AG04449 (cell line): ENCODE measurements at regions not wholly inside any gene's neighbourhood (a gene's known extent, or its start where the extent isn't known, plus 50 kb on each side); places are given as distances from the start of the nearest gene placed in this dataset.

Source experiments
- CTCF ChIA-PET: fragments of 350-600 bp; formaldehyde crosslinking; extraction: SDS; loops from one replicate; lab custom pipeline; 2021; ENCODE audit warnings: antibody characterized with exemption; lab: Yijun Ruan, JAX
- POLR2A ChIA-PET: fragments of 400-600, 350-600 bp; formaldehyde crosslinking; extraction: SDS; loops from one replicate; lab custom pipeline; 2020; ENCODE audit warnings: antibody characterized with exemption, inconsistent platforms; lab: Yijun Ruan, JAX
- DNase-seq: peaks from one replicate; pipeline ENCODE4 v3.0.0-alpha.2; 2010; ENCODE audit warnings: low read depth, low spot score
- H3K4me3 ChIP-seq: 2 replicates; pipeline ENCODE4 v1.5.1; 2011; ENCODE audit warnings: low read depth, mild to moderate bottlenecking, control low read depth, low read length
- CTCF ChIP-seq: IDR thresholded peaks from one replicate; pipeline ENCODE4 v1.5.1; 2011; ENCODE audit warnings: mild to moderate bottlenecking, moderate library complexity, low read length, control low read depth, inconsistent platforms; ENCODE audit not compliant: insufficient read depth; ENCODE audit errors: missing control alignments

- POLR2A ChIA-PET, result no interaction called here
- no peak for TF ChIP-seq CTCF
- DNase-seq, result no peak
- CTCF ChIA-PET, result no interaction called here
- H3K4me3 ChIP-seq, result no peak overlapping the region
Observed at GRCh38 chr3:6180171-6180570, 680.7 kb upstream of the GRM7 start.

GRCh38 chr3:6182476-6182875 lies 678.4 kb upstream of the GRM7 start:
- no peak for DNase-seq
- no peak for TF ChIP-seq CTCF
- ChIA-PET CTCF (no interaction called here), POLR2A (no interaction called here)
- H3K4me3 ChIP-seq, result no peak overlapping the region

- POLR2A ChIA-PET, result no interaction called here
- DNase-seq, result no peak
- no peak for TF ChIP-seq CTCF
- no peak overlapping the region for H3K4me3 ChIP-seq
- CTCF ChIA-PET, result no interaction called here
Observed at GRCh38 chr3:6182909-6183308, 678.0 kb upstream of the GRM7 start.

DNA sequence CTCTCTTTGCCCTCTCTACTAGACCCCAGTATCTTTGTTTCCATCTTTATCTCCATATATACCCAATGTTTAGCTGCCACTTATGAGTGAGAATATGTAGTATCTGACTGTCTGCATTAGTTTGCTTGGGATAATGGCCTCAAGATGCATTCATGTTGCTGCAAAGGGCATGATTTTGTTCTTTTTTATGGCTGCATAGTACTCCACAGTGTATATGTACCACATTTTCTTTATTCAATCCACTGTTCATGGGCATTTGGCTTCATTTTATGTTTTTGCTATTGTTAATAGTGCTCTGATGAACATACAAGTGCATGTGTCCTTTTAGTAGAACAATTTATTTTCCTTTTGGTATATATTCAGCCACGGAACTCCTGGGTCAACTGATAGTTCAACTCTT lies 671.5 kb upstream of the GRM7 start:
- H3K4me3 ChIP-seq, result no peak overlapping the region
- no peak for DNase-seq
- ChIA-PET CTCF (no interaction called here), POLR2A (no interaction called here)
- no peak for TF ChIP-seq CTCF

DNA sequence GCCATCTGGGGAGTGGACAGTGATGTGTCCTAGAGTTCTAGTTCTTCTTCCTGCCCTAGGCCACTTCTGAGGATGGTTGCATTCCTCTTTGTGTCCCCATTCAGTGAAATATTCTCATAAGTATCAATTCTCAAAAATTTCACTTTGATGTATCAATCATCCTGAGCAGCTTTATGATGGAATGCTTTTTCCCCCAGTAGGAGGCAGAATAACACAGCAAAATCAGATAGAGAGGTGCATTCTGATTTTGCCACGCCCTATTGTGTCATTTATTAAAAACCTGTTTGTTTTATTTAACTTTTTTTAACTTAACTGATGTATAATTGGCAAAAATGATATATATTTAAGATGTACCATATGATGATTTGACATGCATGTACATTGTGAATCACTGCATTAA lies 656.0 kb upstream of the GRM7 start:
- no peak for DNase-seq
- no peak for TF ChIP-seq CTCF
- H3K4me3 ChIP-seq, result no peak overlapping the region
- ChIA-PET POLR2A (no interaction called here), CTCF (no interaction called here)

DNA sequence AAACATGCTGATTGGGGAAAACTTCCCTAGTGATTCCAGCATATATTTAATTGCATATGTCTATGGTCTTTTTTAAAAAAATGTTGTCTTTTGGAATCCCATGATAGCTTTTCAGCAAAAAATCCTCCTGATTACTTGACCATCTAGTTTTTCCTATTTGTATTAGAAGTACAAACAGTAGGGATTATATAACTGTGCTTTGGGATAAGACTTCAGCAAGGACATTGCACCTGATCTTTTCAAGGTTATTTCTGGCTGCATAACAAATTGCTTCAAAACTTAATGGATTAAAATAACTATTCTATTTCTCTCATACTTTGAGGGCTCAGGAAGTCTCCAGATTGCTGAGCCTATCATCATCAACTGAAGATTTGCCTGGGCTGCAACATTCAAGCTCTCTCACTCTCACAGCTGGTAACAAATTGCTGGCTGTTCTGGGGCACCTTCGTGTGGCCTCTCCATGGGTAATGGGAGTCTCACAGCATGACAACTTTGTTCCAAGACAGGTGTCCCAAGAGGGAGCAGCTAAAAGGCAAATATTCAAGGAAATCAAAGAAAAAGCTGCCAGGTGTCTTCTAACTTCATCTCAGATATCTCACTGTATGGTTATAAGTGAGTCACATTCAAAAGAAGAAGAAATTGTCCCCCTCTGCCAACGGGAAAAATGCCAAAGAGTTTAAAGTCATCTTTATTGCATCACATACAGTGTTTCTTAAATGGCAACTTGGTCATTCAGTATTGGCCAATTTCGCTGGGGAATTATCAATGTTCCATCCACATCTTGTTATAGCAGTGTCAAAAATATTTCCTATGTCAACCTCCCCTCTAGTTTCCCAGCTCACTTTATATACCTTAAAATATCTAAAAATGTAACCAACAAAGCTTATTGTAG lies 644.5 kb upstream of the GRM7 start:
- no peak for DNase-seq
- ChIA-PET CTCF (no interaction called here), POLR2A (no interaction called here)
- no peak overlapping the region for H3K4me3 ChIP-seq
- TF ChIP-seq CTCF, result no peak
